ENCODE measurements at regions not wholly inside any gene's neighbourhood (a gene's known extent, or its start where the extent isn't known, plus 50 kb on each side); places are given as distances from the start of the nearest gene placed in this dataset.

GRCh38 chr4:141896687-141897086 is 260.3 kb downstream of the IL15 start:
- Histone ChIP-seq H3K9ac (ENCODE audit: low read depth, low read length) (no peak overlapping the region), H3K36me3 (ENCODE audit: insufficient read depth, low read length) (no peaks in the 10 kb centered on the region), H3K27me3 (ENCODE audit: control insufficient read depth, insufficient read depth, low read length) (no peaks in the 10 kb centered on the region), H3K4me2 (ENCODE audit: low read length) (no peak overlapping the region), H3K4me1 (ENCODE audit: control insufficient read depth, insufficient read depth, low read length) (peaks cover 19% of the 10 kb centered on the region), H3K4me3 (ENCODE audit: low read length) (no peak overlapping the region), H3K9me3 (replicated peaks; ENCODE audit: low read length) (no peaks in the 10 kb centered on the region)

GRCh38 chr4:141898346-141898745 is 262.0 kb downstream of the IL15 start:
- Histone ChIP-seq H3K36me3 (ENCODE audit: insufficient read depth, low read length) (no peaks in the 10 kb centered on the region), H3K4me2 (ENCODE audit: low read length) (no peak overlapping the region), H3K9me3 (replicated peaks; ENCODE audit: low read length) (no peaks in the 10 kb centered on the region), H3K4me1 (ENCODE audit: control insufficient read depth, insufficient read depth, low read length) (peaks cover 19% of the 10 kb centered on the region), H3K4me3 (ENCODE audit: low read length) (no peak overlapping the region), H3K27me3 (ENCODE audit: control insufficient read depth, insufficient read depth, low read length) (no peaks in the 10 kb centered on the region), H3K9ac (ENCODE audit: low read depth, low read length) (no peak overlapping the region)

- Histone ChIP-seq H3K9ac (ENCODE audit: low read depth, low read length) (no peak overlapping the region), H3K4me1 (ENCODE audit: control insufficient read depth, insufficient read depth, low read length) (peaks cover 19% of the 10 kb centered on the region), H3K9me3 (replicated peaks; ENCODE audit: low read length) (no peaks in the 10 kb centered on the region), H3K4me2 (ENCODE audit: low read length) (no peak overlapping the region), H3K4me3 (ENCODE audit: low read length) (no peak overlapping the region), H3K27me3 (ENCODE audit: control insufficient read depth, insufficient read depth, low read length) (no peaks in the 10 kb centered on the region), H3K36me3 (ENCODE audit: insufficient read depth, low read length) (no peaks in the 10 kb centered on the region)
Observed at GRCh38 chr4:141899103-141899502, 262.7 kb downstream of the IL15 start.

GRCh38 chr4:141899541-141899940 is 263.2 kb downstream of the IL15 start:
- no peaks in the 10 kb centered on the region for H3K36me3 ChIP-seq (ENCODE audit: insufficient read depth, low read length)

DNA sequence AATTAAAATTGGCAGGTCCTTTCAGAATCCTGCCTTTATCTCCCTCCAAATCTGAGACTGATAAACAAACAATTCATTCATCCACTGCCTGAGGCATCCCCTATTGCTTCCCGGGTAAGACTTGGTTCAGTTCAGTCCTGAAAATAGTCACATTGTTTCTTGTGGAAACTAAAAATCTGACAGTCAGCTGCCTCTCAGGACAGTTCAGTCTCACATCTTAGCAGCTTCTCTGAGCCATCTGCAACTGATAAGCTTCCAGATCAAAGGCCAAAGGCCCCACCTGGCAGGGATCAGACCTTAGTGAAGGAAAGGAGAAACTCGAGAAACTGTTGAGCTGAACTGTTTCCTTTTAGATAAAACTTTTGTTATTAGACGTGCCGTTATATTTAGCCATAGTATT is 264.5 kb downstream of the IL15 start:
- Histone ChIP-seq H3K4me2 (ENCODE audit: low read length) (no peak overlapping the region), H3K27me3 (ENCODE audit: control insufficient read depth, insufficient read depth, low read length) (no peaks in the 10 kb centered on the region), H3K4me1 (ENCODE audit: control insufficient read depth, insufficient read depth, low read length) (peaks cover 26% of the 10 kb centered on the region), H3K4me3 (ENCODE audit: low read length) (no peak overlapping the region), H3K9me3 (replicated peaks; ENCODE audit: low read length) (no peaks in the 10 kb centered on the region), H3K36me3 (ENCODE audit: insufficient read depth, low read length) (no peaks in the 10 kb centered on the region), H3K9ac (ENCODE audit: low read depth, low read length) (no peak overlapping the region)

More at GRCh38 chr4:141899541-141899940, 263.2 kb downstream of the IL15 start:
- no peaks in the 10 kb centered on the region for H3K9me3 ChIP-seq (replicated peaks; ENCODE audit: low read length)
- no peak overlapping the region for H3K4me2 ChIP-seq (ENCODE audit: low read length)
- no peak overlapping the region for H3K9ac ChIP-seq (ENCODE audit: low read depth, low read length)
- peaks cover 19% of the 10 kb centered on the region for H3K4me1 ChIP-seq (ENCODE audit: control insufficient read depth, insufficient read depth, low read length)
- H3K27me3 ChIP-seq (ENCODE audit: control insufficient read depth, insufficient read depth, low read length) = no peaks in the 10 kb centered on the region
- no peak overlapping the region for H3K4me3 ChIP-seq (ENCODE audit: low read length)

- peaks cover 14% of the 10 kb centered on the region for H3K4me1 ChIP-seq (ENCODE audit: control insufficient read depth, insufficient read depth, low read length)
- H3K9me3 ChIP-seq (replicated peaks; ENCODE audit: low read length) = no peaks in the 10 kb centered on the region
- H3K4me2 ChIP-seq (ENCODE audit: low read length) = no peak overlapping the region
- no peaks in the 10 kb centered on the region for H3K27me3 ChIP-seq (ENCODE audit: control insufficient read depth, insufficient read depth, low read length)
- H3K36me3 ChIP-seq (ENCODE audit: insufficient read depth, low read length) = no peaks in the 10 kb centered on the region
- no peak overlapping the region for H3K4me3 ChIP-seq (ENCODE audit: low read length)
- no peak overlapping the region for H3K9ac ChIP-seq (ENCODE audit: low read depth, low read length)
Observed at GRCh38 chr4:141905751-141906150, 269.4 kb downstream of the IL15 start.

DNA sequence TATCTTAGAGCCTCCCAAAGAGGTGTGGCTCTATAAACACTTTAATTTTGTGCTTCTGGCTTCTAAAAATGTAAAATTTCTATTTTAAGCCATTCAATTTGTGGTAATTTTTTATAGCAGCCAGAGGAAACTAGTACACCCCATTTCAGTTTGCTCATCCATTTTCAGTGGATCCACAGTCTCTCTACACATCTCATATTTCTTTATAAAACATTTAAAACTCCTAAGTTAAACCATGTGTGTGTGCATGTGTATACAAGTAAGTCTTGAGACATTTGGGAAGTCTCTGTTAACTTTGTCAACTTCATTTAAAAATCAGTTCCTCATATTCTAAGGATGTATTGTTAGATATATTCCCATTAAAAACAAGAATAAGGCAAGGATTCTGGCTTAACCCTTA is 273.2 kb downstream of the IL15 start:
- H3K27me3 ChIP-seq (ENCODE audit: control insufficient read depth, insufficient read depth, low read length) = no peaks in the 10 kb centered on the region
- H3K4me2 ChIP-seq (ENCODE audit: low read length) = no peak overlapping the region
- H3K9ac ChIP-seq (ENCODE audit: low read depth, low read length) = no peak overlapping the region
- H3K36me3 ChIP-seq (ENCODE audit: insufficient read depth, low read length) = no peaks in the 10 kb centered on the region
- H3K4me3 ChIP-seq (ENCODE audit: low read length) = no peak overlapping the region
- peaks cover 14% of the 10 kb centered on the region for H3K4me1 ChIP-seq (ENCODE audit: control insufficient read depth, insufficient read depth, low read length)
- no peaks in the 10 kb centered on the region for H3K9me3 ChIP-seq (replicated peaks; ENCODE audit: low read length)

- Histone ChIP-seq H3K4me3 (ENCODE audit: low read length) (no peak overlapping the region), H3K4me2 (ENCODE audit: low read length) (no peak overlapping the region), H3K36me3 (ENCODE audit: insufficient read depth, low read length) (no peaks in the 10 kb centered on the region), H3K27me3 (ENCODE audit: control insufficient read depth, insufficient read depth, low read length) (no peaks in the 10 kb centered on the region), H3K9ac (ENCODE audit: low read depth, low read length) (no peak overlapping the region), H3K4me1 (ENCODE audit: control insufficient read depth, insufficient read depth, low read length) (no peaks in the 10 kb centered on the region), H3K9me3 (replicated peaks; ENCODE audit: low read length) (no peaks in the 10 kb centered on the region)
Observed at GRCh38 chr4:141912831-141913230, 276.4 kb downstream of the IL15 start.

DNA sequence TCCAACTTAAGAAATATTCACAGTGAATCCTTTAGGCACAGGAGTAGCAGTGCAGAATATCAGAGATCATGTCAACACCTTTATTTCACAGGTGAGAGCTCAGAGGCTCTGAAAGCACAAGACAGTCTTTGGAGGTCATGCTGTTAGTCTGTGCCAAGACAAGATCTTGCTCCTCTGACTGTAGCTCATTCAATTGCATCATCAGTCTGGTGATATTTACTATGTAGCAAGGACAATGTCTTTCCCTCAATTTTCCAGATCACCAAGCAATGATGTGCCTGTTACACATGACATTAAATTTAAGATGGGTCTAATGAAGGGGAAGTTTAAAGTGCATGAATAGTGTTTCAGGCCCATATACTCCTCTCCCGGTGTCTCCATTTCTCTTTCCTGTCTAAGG is 277.5 kb downstream of the IL15 start:
- Histone ChIP-seq H3K36me3 (ENCODE audit: insufficient read depth, low read length) (no peaks in the 10 kb centered on the region), H3K4me1 (ENCODE audit: control insufficient read depth, insufficient read depth, low read length) (no peaks in the 10 kb centered on the region), H3K9me3 (replicated peaks; ENCODE audit: low read length) (no peaks in the 10 kb centered on the region), H3K4me3 (ENCODE audit: low read length) (no peak overlapping the region), H3K9ac (ENCODE audit: low read depth, low read length) (no peak overlapping the region), H3K27me3 (ENCODE audit: control insufficient read depth, insufficient read depth, low read length) (no peaks in the 10 kb centered on the region), H3K4me2 (ENCODE audit: low read length) (no peak overlapping the region)

- Histone ChIP-seq H3K36me3 (ENCODE audit: insufficient read depth, low read length) (no peaks in the 10 kb centered on the region), H3K27me3 (ENCODE audit: control insufficient read depth, insufficient read depth, low read length) (no peaks in the 10 kb centered on the region), H3K4me3 (ENCODE audit: low read length) (no peak overlapping the region), H3K4me2 (ENCODE audit: low read length) (no peak overlapping the region), H3K9me3 (replicated peaks; ENCODE audit: low read length) (no peaks in the 10 kb centered on the region), H3K4me1 (ENCODE audit: control insufficient read depth, insufficient read depth, low read length) (no peaks in the 10 kb centered on the region), H3K9ac (ENCODE audit: low read depth, low read length) (no peak overlapping the region)
Observed at GRCh38 chr4:141914746-141915145, 278.4 kb downstream of the IL15 start.

DNA sequence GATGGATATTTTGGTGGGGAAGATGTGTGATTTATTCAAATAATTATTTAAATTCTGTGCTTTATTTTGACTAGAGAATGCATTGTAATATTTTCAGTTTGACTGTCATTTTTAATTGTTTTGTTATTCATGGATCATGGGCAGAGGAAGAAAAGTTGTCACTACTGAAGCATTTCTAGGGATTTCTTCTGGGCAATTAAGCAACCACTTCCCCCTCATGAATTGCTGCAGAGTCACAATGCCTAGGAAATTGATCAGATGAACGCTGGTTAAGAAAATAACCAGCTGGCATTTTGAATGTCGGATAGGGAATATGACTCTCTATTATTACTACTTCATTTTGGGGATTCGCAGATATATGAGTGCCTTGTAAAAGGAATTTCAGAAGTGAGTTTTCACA is 283.3 kb downstream of the IL15 start:
- no peak overlapping the region for H3K9ac ChIP-seq (ENCODE audit: low read depth, low read length)
- no peak overlapping the region for H3K4me3 ChIP-seq (ENCODE audit: low read length)
- no peaks in the 10 kb centered on the region for H3K36me3 ChIP-seq (ENCODE audit: insufficient read depth, low read length)
- no peaks in the 10 kb centered on the region for H3K4me1 ChIP-seq (ENCODE audit: control insufficient read depth, insufficient read depth, low read length)
- H3K4me2 ChIP-seq (ENCODE audit: low read length) = no peak overlapping the region
- H3K27me3 ChIP-seq (ENCODE audit: control insufficient read depth, insufficient read depth, low read length) = no peaks in the 10 kb centered on the region
- H3K9me3 ChIP-seq (replicated peaks; ENCODE audit: low read length) = no peaks in the 10 kb centered on the region

DNA sequence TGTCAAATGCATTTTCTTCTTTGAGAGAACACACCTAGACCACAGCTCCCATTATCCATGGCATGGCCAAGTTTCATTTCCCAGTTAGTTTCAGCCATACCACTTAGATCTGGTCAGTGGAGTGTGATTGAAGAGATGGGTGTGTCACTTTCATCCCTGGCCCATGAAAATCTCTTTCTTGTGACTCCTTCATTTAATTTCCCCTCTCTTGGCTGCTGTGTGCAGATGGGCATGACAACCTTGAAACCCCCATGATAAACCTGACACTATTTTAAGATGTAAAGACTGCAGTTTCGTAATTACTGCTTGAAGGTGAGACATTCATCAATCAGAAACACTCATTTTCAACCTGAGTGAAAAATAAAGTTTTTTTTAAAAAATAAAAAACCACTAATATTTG is 284.9 kb downstream of the IL15 start:
- H3K9ac ChIP-seq (ENCODE audit: low read depth, low read length) = no peak overlapping the region
- H3K4me2 ChIP-seq (ENCODE audit: low read length) = no peak overlapping the region
- H3K36me3 ChIP-seq (ENCODE audit: insufficient read depth, low read length) = no peaks in the 10 kb centered on the region
- H3K4me3 ChIP-seq (ENCODE audit: low read length) = no peak overlapping the region
- no peaks in the 10 kb centered on the region for H3K27me3 ChIP-seq (ENCODE audit: control insufficient read depth, insufficient read depth, low read length)
- H3K9me3 ChIP-seq (replicated peaks; ENCODE audit: low read length) = no peaks in the 10 kb centered on the region
- H3K4me1 ChIP-seq (ENCODE audit: control insufficient read depth, insufficient read depth, low read length) = no peaks in the 10 kb centered on the region
